Ovary (tissue), 7 donors: ENCODE measurements at regions not wholly inside any gene's neighbourhood (a gene's known extent, or its start where the extent isn't known, plus 50 kb on each side); places are given as distances from the start of the nearest gene placed in this dataset.
A peak's percentile ranks its signal among the peaks of the same experiment; 100 is the strongest.

Experiments
- DNase-seq, 5 donors: peaks; one replicate each; pipeline ENCODE4 v3.0.0-alpha.2; 2019 to 2020
- H3K27ac ChIP-seq, 2 donors: fragments of 200-600 bp; one replicate each; pipeline versions ENCODE4 v1.5.1 to v1.8.0; 2019 to 2022
- H3K27me3 ChIP-seq: fragments of 200-600 bp; one replicate; pipeline ENCODE4 v1.8.0; 2022
- H3K36me3 ChIP-seq: fragments of 200-600 bp; sonication (generic); one replicate; pipeline ENCODE4 v1.5.1; 2019
- H3K4me1 ChIP-seq: one replicate; pipeline ENCODE4 v1.8.1; 2013; ENCODE audit warnings: mild to moderate bottlenecking, moderate library complexity; ENCODE audit not compliant: insufficient read depth
- H3K4me3 ChIP-seq: fragments of 200-600 bp; sonication (generic); one replicate; pipeline ENCODE4 v1.5.1; 2017
- H3K9me3 ChIP-seq, 2 donors: fragments of 200-600 bp in 1 of 2; sonication (generic) in 1 of 2; one replicate each; pipeline versions ENCODE4 v1.5.1 to v1.8.1; 2013 to 2019; ENCODE audit warnings: mild to moderate bottlenecking in 1 of 2, moderate library complexity in 1 of 2
- EP300 ChIP-seq: sonication (generic); formaldehyde crosslinking; IDR thresholded peaks from one replicate; pipeline ENCODE4 v1.6.1; 2017; ENCODE audit warnings: antibody characterized with exemption
- POLR2A ChIP-seq: fragments of 450-650 bp; IDR thresholded peaks from one replicate; pipeline ENCODE4 v1.6.1; 2017; ENCODE audit warnings: antibody characterized with exemption, mild to moderate bottlenecking, moderate library complexity
- WGBS, 3 donors: extraction: QIAGEN DNeasy Blood & Tissue Kit in 1 of 3; methylation state at CpG; one replicate each; pipeline versions ENCODE4 v1.1.5 to v1.1.7; 2013 to 2017; 5-methylcytosine and 5-hydroxymethylcytosine counted together
- intact Hi-C, 4 donors: fragments of 100-400 bp; cut with DNase I; formaldehyde crosslinking; loops; one replicate each; pipeline versions ENCODE4 v1.11.0 to v1.15.1; 2022 to 2023
- TF ChIP-seq, protein P1 (sequence below), 3 donors: fragments of 450-650 bp in 2 of 3; fragments of 200-600 bp in 1 of 3; IDR thresholded peaks; one replicate each; pipeline versions ENCODE4 v1.5.1 to v1.8.0; 2016 to 2022; ENCODE audit warnings: antibody characterized with exemption in 3 of 3, mild to moderate bottlenecking in 1 of 3
- donor health status: DM: no; HTN: no; CAD: no; lungs with moderate emphysema.
- donor health status: DM: no; HTN: no; CAD: no.
- donor health status: Bipolar disorder and iron deficiency.
- donor health status: DM: no; HTN: no; CAD: no.
- donor health status: DM: yes; HTN: yes; CAD: no.

DNA sequence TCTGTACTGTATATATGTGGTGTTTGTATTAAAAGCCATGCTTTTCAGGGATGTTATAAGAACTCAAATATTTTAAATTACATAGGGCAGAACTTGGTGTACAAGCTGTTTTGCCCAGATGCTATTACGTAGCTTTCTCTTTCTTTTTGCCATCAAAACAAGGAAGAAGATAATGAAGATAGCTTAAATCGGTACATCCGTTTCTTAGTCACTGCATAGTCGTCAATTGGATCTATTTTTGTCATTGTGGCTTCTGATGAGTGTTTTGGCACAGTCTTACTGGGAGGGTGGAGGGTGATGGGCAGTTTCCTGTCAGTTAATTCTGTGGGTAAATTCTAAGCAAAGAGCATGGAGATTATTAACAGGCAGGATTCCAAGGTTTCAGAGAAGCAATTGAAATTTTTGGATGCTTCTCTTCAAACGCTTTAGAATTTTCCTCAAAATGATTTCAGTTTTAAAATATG lies 649.1 kb upstream of the GJE1 start:
- Histone ChIP-seq H3K27ac (no peak overlapping the region), H3K9me3 (no peaks in the 10 kb centered on the region), H3K36me3 (no peaks in the 10 kb centered on the region), H3K4me1 (peaks cover 2% of the 10 kb centered on the region), H3K27me3 (no peaks in the 10 kb centered on the region), H3K4me3 (peak overlapping the region; percentile 1)
- no peak for DNase-seq
- 1 to 2% (median 1%) methylated on average over 5 of the region's 5 CpGs for WGBS, 3 donors
- TF ChIP-seq EP300 (no peak), POLR2A (no peak)
- TF ChIP-seq, protein P1, sequence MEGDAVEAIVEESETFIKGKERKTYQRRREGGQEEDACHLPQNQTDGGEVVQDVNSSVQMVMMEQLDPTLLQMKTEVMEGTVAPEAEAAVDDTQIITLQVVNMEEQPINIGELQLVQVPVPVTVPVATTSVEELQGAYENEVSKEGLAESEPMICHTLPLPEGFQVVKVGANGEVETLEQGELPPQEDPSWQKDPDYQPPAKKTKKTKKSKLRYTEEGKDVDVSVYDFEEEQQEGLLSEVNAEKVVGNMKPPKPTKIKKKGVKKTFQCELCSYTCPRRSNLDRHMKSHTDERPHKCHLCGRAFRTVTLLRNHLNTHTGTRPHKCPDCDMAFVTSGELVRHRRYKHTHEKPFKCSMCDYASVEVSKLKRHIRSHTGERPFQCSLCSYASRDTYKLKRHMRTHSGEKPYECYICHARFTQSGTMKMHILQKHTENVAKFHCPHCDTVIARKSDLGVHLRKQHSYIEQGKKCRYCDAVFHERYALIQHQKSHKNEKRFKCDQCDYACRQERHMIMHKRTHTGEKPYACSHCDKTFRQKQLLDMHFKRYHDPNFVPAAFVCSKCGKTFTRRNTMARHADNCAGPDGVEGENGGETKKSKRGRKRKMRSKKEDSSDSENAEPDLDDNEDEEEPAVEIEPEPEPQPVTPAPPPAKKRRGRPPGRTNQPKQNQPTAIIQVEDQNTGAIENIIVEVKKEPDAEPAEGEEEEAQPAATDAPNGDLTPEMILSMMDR (IDR thresholded peaks at IDR 0.05): no peak
- intact Hi-C loops: no loop called here

DNA sequence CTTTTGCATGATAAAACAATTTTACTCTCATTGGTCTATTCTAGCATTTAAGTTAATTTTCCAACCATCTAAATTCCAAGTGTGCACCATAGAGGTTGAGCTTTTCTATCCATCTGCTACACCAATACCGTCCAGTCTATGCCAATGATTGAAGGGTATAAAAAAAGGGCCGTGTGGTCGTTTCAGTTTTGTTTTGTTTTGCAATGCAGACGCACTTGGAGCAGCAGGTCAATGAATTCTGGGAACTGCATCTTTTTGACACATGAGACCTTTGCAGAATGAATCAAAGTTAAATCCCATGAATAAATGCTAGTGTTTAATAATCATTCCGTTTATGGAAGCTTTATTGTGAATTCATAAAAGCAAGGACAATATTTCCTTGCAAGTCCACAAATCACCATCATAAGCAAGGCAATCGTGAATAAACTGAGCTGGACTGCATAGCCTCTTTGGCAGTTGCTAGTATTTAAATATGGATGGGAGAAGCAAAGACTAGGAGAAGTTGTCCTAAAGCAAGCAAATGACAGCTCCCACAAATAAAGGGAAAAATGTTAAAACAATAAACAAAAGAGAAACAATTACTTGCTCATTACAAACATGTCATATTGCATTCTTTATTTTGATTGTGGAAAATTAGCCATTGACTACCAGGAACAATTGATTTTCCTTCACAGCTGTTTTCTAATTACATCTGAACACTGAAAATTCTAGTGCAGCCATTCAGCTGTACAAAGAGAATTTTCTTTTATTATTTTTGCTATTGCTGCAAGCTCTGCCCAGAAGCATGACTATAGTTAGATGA lies 649.7 kb upstream of the GJE1 start:
- Histone ChIP-seq H3K27me3 (no peaks in the 10 kb centered on the region), H3K4me3 (no peak overlapping the region), H3K27ac (no peak overlapping the region), H3K36me3 (no peaks in the 10 kb centered on the region), H3K4me1 (peaks cover 2% of the 10 kb centered on the region), H3K9me3 (no peaks in the 10 kb centered on the region)
- no peak for TF ChIP-seq EP300
- TF ChIP-seq, protein P1 (IDR thresholded peaks at IDR 0.05): no peak
- TF ChIP-seq POLR2A: no peak
- no peak for DNase-seq
- intact Hi-C loops: no loop called here
- 45 to 52% (median 51%) methylated on average over 6 of the region's 6 CpGs for WGBS, 3 donors

DNA sequence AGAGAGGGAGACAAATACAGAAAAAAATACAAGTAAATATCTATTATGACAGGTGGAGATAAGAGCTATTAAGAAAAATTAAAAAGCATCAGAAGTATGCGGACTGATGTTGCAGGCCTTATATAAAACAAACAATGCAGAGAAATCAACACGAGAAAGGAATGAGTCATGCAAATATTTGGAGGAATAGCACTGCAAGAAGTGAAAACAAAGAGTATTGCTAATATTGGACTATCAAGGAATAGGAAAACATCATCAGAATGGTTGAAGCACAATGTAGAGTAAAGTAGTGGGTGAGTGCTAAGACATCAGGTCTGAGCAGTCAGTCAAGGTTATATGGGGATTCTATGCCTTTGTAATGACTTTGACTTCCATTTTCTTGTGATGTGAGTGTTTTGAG lies 657.5 kb upstream of the GJE1 start:
- TF ChIP-seq, protein P1 (IDR thresholded peaks at IDR 0.05): no peak
- TF ChIP-seq POLR2A (no peak), EP300 (no peak)
- 19 to 37% (median 35%) methylated on average over 2 of the region's 2 CpGs for WGBS, 3 donors
- Histone ChIP-seq H3K4me3 (no peak overlapping the region), H3K4me1 (no peaks in the 10 kb centered on the region), H3K27ac (no peak overlapping the region), H3K36me3 (no peaks in the 10 kb centered on the region), H3K9me3 (no peaks in the 10 kb centered on the region), H3K27me3 (no peaks in the 10 kb centered on the region)
- DNase-seq: no peak
- intact Hi-C loops: no loop called here

DNA sequence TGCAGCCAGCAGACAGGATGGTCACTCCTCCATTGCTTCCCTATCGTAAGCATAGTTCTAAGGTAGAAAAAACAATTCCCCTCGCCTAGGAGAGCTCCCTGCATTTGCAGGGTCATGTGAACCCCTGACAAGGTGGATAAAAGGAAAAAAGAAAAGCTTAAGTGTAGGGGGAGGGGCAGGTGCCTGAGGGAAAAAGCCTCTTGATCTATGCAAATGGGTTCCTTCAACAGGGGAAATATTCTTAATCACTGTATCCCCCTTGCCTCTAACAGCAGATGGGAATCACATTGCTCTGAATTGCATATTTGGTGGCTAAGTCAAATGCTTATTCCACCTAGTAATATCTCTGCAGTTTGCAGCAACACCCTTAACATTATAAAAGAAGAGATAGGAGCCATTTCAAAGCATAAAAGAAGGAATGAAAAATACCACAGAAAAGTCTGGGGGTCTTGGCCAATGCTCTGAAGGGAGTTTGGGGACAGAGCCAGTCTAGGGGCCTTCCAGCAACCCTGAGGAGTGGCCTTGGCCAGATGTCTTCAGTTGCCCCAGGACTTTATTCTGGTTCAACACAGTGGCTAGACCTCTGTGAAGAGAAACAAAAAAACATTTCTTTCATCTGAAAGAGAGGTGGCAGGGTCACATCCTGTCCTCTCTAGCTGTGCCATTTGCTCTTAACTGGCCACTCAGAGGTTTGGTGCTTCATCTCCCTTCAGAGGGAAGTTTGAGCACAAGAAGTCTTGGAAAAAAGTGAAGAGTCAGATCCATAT lies 660.4 kb upstream of the GJE1 start:
- H3K27me3 ChIP-seq: no peaks in the 10 kb centered on the region
- no peaks in the 10 kb centered on the region for H3K4me1 ChIP-seq
- 72 to 85% (median 73%) methylated on average over 2 of the region's 2 CpGs for WGBS, 3 donors
- no peaks in the 10 kb centered on the region for H3K9me3 ChIP-seq
- TF ChIP-seq EP300: no peak
- TF ChIP-seq, protein P1 (IDR thresholded peaks at IDR 0.05): no peak
- no peak for TF ChIP-seq POLR2A
- no peak for DNase-seq
- H3K4me3 ChIP-seq: no peak overlapping the region
- H3K36me3 ChIP-seq: no peaks in the 10 kb centered on the region
- no peak overlapping the region for H3K27ac ChIP-seq
- intact Hi-C loops: no loop called here
